ENCODE measurements at regions not wholly inside any gene's neighbourhood (a gene's known extent, or its start where the extent isn't known, plus 50 kb on each side); places are given as distances from the start of the nearest gene placed in this dataset.

DNA sequence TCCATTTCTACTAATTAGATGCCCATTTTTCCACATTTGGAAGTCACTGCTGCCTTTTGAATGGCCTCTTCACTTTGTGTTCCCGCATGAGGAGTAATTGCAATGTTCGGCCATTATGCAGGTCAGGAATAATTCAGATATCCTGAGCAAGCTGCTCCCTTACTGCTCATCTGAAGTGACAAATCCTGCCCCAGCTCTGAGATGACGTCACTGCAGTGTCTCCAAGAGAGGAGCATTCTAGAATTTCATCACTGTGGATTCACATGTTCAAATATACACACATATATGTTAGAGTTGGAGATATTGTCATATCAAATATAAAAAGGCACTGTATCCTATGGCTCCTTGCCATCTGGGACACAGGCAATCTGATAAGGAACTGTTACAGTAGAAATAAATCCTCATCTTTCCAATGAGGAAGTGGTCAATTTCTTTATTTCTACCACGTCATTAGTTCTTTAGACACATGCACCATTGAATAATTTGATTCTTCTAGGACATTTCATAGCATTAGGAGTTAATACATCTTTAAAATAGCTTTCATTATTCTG lies 706.9 kb upstream of the TENM3 start:
- H3K4me1 ChIP-seq (ENCODE audit: insufficient read depth, low read length): no peaks in the 10 kb centered on the region
- DNase-seq (ENCODE audit: insufficient read length, low spot score, missing footprints): no peak
- no peaks in the 10 kb centered on the region for H3K36me3 ChIP-seq (ENCODE audit: insufficient read depth, low read length)
- H3K4me2 ChIP-seq (ENCODE audit: insufficient read depth, low read length): no peak overlapping the region
- no peak overlapping the region for H3K27ac ChIP-seq (ENCODE audit: low read depth, low read length)
- H4K20me1 ChIP-seq (ENCODE audit: insufficient read depth, low read length): no peaks in the 10 kb centered on the region
- H3K27me3 ChIP-seq (ENCODE audit: insufficient read depth, low read length): no peaks in the 10 kb centered on the region
- no peaks in the 10 kb centered on the region for H3K9me3 ChIP-seq (ENCODE audit: low read depth, low read length)
- TF ChIP-seq, protein P1, sequence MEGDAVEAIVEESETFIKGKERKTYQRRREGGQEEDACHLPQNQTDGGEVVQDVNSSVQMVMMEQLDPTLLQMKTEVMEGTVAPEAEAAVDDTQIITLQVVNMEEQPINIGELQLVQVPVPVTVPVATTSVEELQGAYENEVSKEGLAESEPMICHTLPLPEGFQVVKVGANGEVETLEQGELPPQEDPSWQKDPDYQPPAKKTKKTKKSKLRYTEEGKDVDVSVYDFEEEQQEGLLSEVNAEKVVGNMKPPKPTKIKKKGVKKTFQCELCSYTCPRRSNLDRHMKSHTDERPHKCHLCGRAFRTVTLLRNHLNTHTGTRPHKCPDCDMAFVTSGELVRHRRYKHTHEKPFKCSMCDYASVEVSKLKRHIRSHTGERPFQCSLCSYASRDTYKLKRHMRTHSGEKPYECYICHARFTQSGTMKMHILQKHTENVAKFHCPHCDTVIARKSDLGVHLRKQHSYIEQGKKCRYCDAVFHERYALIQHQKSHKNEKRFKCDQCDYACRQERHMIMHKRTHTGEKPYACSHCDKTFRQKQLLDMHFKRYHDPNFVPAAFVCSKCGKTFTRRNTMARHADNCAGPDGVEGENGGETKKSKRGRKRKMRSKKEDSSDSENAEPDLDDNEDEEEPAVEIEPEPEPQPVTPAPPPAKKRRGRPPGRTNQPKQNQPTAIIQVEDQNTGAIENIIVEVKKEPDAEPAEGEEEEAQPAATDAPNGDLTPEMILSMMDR (IDR thresholded peaks at IDR 0.05; ENCODE audit: extremely low read depth, low read depth, low read length): no peak
- H3K79me2 ChIP-seq (ENCODE audit: insufficient read depth, low read length): no peaks in the 10 kb centered on the region
- no peak overlapping the region for H3K4me3 ChIP-seq (ENCODE audit: insufficient read depth, low read length)
- H2AFZ ChIP-seq (ENCODE audit: low read length): no peak overlapping the region

DNA sequence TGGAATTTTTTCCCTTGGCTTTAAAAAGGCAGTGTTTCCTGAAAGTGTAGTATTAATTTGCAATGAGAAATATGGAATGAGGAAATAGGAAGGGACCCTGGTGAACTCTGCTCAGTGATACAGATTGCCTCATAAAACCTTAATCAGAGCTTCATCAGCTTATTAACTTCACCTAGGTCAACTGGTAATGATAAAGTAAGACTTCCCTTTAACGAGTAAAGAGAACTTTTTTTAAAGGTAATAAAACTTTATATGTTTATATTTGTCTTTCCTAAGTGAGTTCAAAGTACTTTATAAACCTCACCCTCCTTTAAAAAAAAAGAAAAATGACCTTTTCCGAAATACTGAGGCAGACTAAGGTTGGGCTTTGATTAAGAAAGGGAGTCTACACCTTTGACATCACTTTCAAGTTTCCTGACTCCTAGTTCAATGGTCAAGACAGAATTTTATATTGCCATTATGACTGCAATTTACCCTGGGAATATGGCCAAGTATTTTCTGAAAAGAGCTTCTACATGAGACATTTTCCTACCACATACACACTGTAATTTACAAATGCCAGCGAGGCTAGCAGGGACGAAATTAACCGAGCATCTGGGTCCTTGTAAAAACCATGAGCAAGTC lies 706.3 kb upstream of the TENM3 start:
- H3K4me2 ChIP-seq (ENCODE audit: insufficient read depth, low read length): no peak overlapping the region
- no peak overlapping the region for H3K27ac ChIP-seq (ENCODE audit: low read depth, low read length)
- H3K36me3 ChIP-seq (ENCODE audit: insufficient read depth, low read length): no peaks in the 10 kb centered on the region
- no peaks in the 10 kb centered on the region for H4K20me1 ChIP-seq (ENCODE audit: insufficient read depth, low read length)
- DNase-seq (ENCODE audit: insufficient read length, low spot score, missing footprints): no peak
- H3K9me3 ChIP-seq (ENCODE audit: low read depth, low read length): no peaks in the 10 kb centered on the region
- H3K27me3 ChIP-seq (ENCODE audit: insufficient read depth, low read length): no peaks in the 10 kb centered on the region
- TF ChIP-seq, protein P1 (IDR thresholded peaks at IDR 0.05; ENCODE audit: extremely low read depth, low read depth, low read length): no peak
- no peaks in the 10 kb centered on the region for H3K79me2 ChIP-seq (ENCODE audit: insufficient read depth, low read length)
- no peaks in the 10 kb centered on the region for H3K4me1 ChIP-seq (ENCODE audit: insufficient read depth, low read length)
- no peak overlapping the region for H2AFZ ChIP-seq (ENCODE audit: low read length)
- H3K4me3 ChIP-seq (ENCODE audit: insufficient read depth, low read length): no peak overlapping the region

DNA sequence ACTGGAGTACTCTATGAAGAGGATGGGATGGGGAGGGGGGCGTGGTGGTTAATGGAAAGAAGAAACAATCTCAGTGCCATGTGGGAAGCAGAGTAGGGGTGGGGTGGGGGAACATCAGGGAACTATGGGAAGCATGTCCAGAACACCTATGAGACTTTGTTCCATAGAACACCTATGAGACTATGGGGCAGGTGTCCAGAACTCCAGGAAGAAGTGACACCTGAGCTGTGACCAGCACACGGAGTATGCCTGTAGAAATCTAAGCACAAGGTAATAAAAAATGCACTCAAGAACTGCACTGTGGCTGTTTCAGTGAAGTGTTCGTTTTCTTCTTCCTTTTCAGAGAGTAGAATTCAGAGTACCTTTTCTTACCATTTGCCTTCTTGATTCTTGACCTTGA lies 704.8 kb upstream of the TENM3 start:
- H3K4me1 ChIP-seq (ENCODE audit: insufficient read depth, low read length): no peaks in the 10 kb centered on the region
- no peaks in the 10 kb centered on the region for H3K9me3 ChIP-seq (ENCODE audit: low read depth, low read length)
- no peak overlapping the region for H3K4me3 ChIP-seq (ENCODE audit: insufficient read depth, low read length)
- no peaks in the 10 kb centered on the region for H3K36me3 ChIP-seq (ENCODE audit: insufficient read depth, low read length)
- no peak for DNase-seq (ENCODE audit: insufficient read length, low spot score, missing footprints)
- no peak overlapping the region for H3K27ac ChIP-seq (ENCODE audit: low read depth, low read length)
- no peak overlapping the region for H2AFZ ChIP-seq (ENCODE audit: low read length)
- no peaks in the 10 kb centered on the region for H3K79me2 ChIP-seq (ENCODE audit: insufficient read depth, low read length)
- no peaks in the 10 kb centered on the region for H3K27me3 ChIP-seq (ENCODE audit: insufficient read depth, low read length)
- no peak overlapping the region for H3K4me2 ChIP-seq (ENCODE audit: insufficient read depth, low read length)
- no peaks in the 10 kb centered on the region for H4K20me1 ChIP-seq (ENCODE audit: insufficient read depth, low read length)
- TF ChIP-seq, protein P1 (IDR thresholded peaks at IDR 0.05; ENCODE audit: extremely low read depth, low read depth, low read length): no peak

DNA sequence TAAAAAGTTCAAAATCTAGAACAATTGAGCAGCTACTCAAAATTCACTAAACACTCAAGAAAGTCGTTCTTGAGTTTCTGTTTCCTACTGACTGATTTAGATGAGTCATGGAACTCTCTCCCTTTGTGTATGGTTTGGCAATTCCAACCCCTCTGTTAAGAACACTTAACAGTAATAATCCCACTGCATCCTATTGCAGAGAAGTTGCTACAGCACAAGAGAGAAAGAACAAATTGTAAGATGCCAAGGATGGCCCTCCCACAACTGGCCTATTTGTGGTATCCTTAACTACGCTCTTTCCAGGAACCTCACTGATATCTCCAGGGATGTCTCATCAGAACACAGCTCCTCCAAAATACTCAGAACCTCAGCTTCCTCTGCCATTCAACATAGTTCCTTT lies 701.8 kb upstream of the TENM3 start:
- TF ChIP-seq, protein P1 (IDR thresholded peaks at IDR 0.05; ENCODE audit: extremely low read depth, low read depth, low read length): no peak
- Histone ChIP-seq H4K20me1 (ENCODE audit: insufficient read depth, low read length) (no peaks in the 10 kb centered on the region), H3K79me2 (ENCODE audit: insufficient read depth, low read length) (no peaks in the 10 kb centered on the region), H3K4me2 (ENCODE audit: insufficient read depth, low read length) (peak overlapping the region; percentile 14), H3K36me3 (ENCODE audit: insufficient read depth, low read length) (no peaks in the 10 kb centered on the region), H3K27me3 (ENCODE audit: insufficient read depth, low read length) (no peaks in the 10 kb centered on the region), H3K4me3 (ENCODE audit: insufficient read depth, low read length) (no peak overlapping the region), H3K4me1 (ENCODE audit: insufficient read depth, low read length) (no peaks in the 10 kb centered on the region), H3K27ac (ENCODE audit: low read depth, low read length) (no peak overlapping the region), H3K9me3 (ENCODE audit: low read depth, low read length) (no peaks in the 10 kb centered on the region), H2AFZ (ENCODE audit: low read length) (no peak overlapping the region)
- DNase-seq (ENCODE audit: insufficient read length, low spot score, missing footprints): peak; percentile 66
